GM18507 (cell line): ENCODE measurements at regions not wholly inside any gene's neighbourhood (a gene's known extent, or its start where the extent isn't known, plus 50 kb on each side); places are given as distances from the start of the nearest gene placed in this dataset.

Experiments used
- DNase-seq: peaks from one replicate; pipeline ENCODE4 v3.0.0; 2011; ENCODE audit warnings: low read depth; ENCODE audit not compliant: insufficient read length; ENCODE audit errors: extremely low spot score
- FAIRE-seq: peaks from 2 replicates; lab custom pipeline; 2011; peaks lifted over from hg19 to GRCh38; lab: Jason Lieb, UNC

- FAIRE-seq (no peak), DNase-seq (no peak)
Measured at GRCh38 chr5:125026867-125027731, 280.7 kb upstream of the ZNF608 start.

- FAIRE-seq (no peak), DNase-seq (no peak)
Measured at GRCh38 chr5:125032286-125032685, 285.8 kb upstream of the ZNF608 start.

GRCh38 chr5:125033602-125034001 lies 287.2 kb upstream of the ZNF608 start:
- FAIRE-seq (no peak), DNase-seq (no peak)

- FAIRE-seq (no peak), DNase-seq (no peak)
Measured at GRCh38 chr5:125034331-125034730, 287.9 kb upstream of the ZNF608 start.

- no peak for FAIRE-seq
- DNase-seq = no peak
Measured at GRCh38 chr5:125036494-125036893, 290.1 kb upstream of the ZNF608 start.

- no peak for FAIRE-seq
Measured at GRCh38 chr5:125037020-125037419, 290.6 kb upstream of the ZNF608 start.

GRCh38 chr5:125037530-125037929 lies 291.1 kb upstream of the ZNF608 start:
- FAIRE-seq (no peak), DNase-seq (no peak)

More at GRCh38 chr5:125037020-125037419, 290.6 kb upstream of the ZNF608 start:
- DNase-seq = no peak

- DNase-seq = no peak
- FAIRE-seq = no peak
Measured at GRCh38 chr5:125038477-125038876, 292.0 kb upstream of the ZNF608 start.

- FAIRE-seq = no peak
- no peak for DNase-seq
Measured at GRCh38 chr5:125041798-125042197, 295.4 kb upstream of the ZNF608 start.

GRCh38 chr5:125042261-125042890 lies 295.9 kb upstream of the ZNF608 start:
- FAIRE-seq = no peak
- DNase-seq = no peak

- no peak for FAIRE-seq
Measured at GRCh38 chr5:125043781-125044391, 297.4 kb upstream of the ZNF608 start.

GRCh38 chr5:125044491-125045282 lies 298.2 kb upstream of the ZNF608 start:
- FAIRE-seq (no peak), DNase-seq (no peak)

More at GRCh38 chr5:125043781-125044391, 297.4 kb upstream of the ZNF608 start:
- DNase-seq = no peak

- FAIRE-seq (no peak), DNase-seq (no peak)
Measured at GRCh38 chr5:125045646-125046045, 299.2 kb upstream of the ZNF608 start.

- no peak for FAIRE-seq
- DNase-seq = no peak
Measured at GRCh38 chr5:125046838-125047237, 300.4 kb upstream of the ZNF608 start.

GRCh38 chr5:125047871-125048270 lies 301.4 kb upstream of the ZNF608 start:
- no peak for DNase-seq
- FAIRE-seq = no peak

- DNase-seq = no peak
- no peak for FAIRE-seq
Measured at GRCh38 chr5:125049721-125050702, 303.6 kb upstream of the ZNF608 start.

GRCh38 chr5:125050926-125051325 lies 304.5 kb upstream of the ZNF608 start:
- no peak for DNase-seq
- FAIRE-seq = no peak

- FAIRE-seq (no peak), DNase-seq (no peak)
Measured at GRCh38 chr5:125052584-125052983, 306.1 kb upstream of the ZNF608 start.

GRCh38 chr5:125053179-125053578 lies 306.7 kb upstream of the ZNF608 start:
- FAIRE-seq (no peak), DNase-seq (no peak)
